ENCODE measurements at regions not wholly inside any gene's neighbourhood (a gene's known extent, or its start where the extent isn't known, plus 50 kb on each side); places are given as distances from the start of the nearest gene placed in this dataset.

DNA sequence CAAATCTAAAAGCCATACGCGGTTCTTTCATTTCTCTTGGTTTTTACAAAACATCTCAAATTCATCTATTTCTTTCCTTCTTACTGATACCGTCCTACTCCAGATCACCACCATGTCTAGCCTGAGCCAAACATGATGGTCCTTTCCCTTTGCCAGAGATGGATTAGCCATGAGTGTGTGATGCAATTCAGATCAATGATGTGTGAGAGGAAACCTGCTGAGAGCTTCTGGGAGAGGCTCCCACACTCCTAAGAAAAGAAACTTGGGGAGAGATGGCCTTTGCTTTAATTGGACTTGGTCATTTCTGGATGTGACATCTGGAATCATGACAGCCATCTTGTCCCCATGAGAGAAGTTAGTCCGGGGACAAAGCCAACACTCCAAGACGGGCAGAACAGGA lies 367.2 kb downstream of the FGFR2 start:
- TF ChIP-seq POLR2A (IDR thresholded peaks at IDR 0.05) (no peak), CTCF (IDR thresholded peaks at IDR 0.05) (no peak)
